ENCODE measurements at regions not wholly inside any gene's neighbourhood (a gene's known extent, or its start where the extent isn't known, plus 50 kb on each side); places are given as distances from the start of the nearest gene placed in this dataset.

DNA sequence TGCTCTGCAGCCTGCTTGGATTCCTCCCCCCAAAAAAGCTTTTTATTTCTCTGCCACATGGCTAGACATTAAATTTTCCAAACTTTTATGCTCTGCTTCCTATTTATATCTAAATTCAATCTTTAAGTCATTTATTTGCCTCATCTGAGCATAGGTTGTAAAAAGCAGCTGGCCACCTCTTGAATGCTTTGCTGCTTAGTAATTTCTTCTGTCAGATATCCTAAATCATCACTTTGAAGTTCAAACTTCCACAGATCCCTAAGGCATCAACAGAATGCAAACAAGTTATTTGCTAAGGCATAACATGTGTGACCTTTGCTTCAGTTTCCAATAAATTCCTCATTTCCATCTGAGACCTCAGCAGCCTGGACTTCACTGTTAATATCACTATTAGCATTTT lies 209.6 kb downstream of the FSCB start:
- ATAC-seq (no peak), FAIRE-seq (no peak), DNase-seq (no peak)
- H3K4me1 ChIP-seq = no peaks in the 10 kb centered on the region
- no peaks in the 10 kb centered on the region for H3K27me3 ChIP-seq
- TF ChIP-seq CTCF (IDR thresholded peaks at IDR 0.05) = no peak
- H3K27ac ChIP-seq = no peak overlapping the region
- intact Hi-C loops (cut with DNase I) = no loop called here
- H3K36me3 ChIP-seq = no peaks in the 10 kb centered on the region
- no peaks in the 10 kb centered on the region for H3K9me3 ChIP-seq
- no peak overlapping the region for H3K4me3 ChIP-seq

- WGBS, 2 donors = 69 to 85% methylated on average over 8 of the region's 8 CpGs
Observed at GRCh38 chr14:44291366-44291915, 215.6 kb downstream of the FSCB start.

GRCh38 chr14:44287858-44288257 lies 219.2 kb downstream of the FSCB start:
- Histone ChIP-seq H3K27ac (no peak overlapping the region), H3K4me3 (no peak overlapping the region), H3K9me3 (no peaks in the 10 kb centered on the region), H3K4me1 (no peaks in the 10 kb centered on the region), H3K27me3 (no peaks in the 10 kb centered on the region), H3K36me3 (no peaks in the 10 kb centered on the region)
- TF ChIP-seq CTCF (IDR thresholded peaks at IDR 0.05) = no peak
- intact Hi-C loops (cut with DNase I) = no loop called here
- no peak for FAIRE-seq
- no peak for DNase-seq
- no peak for ATAC-seq
- 84 to 90% methylated on average over 2 of the region's 2 CpGs for WGBS, 2 donors

More at GRCh38 chr14:44291366-44291915, 215.6 kb downstream of the FSCB start:
- FAIRE-seq (no peak), DNase-seq (no peak), ATAC-seq (no peak)
- H3K27me3 ChIP-seq = no peaks in the 10 kb centered on the region
- intact Hi-C loops (cut with DNase I) = no loop called here
- H3K27ac ChIP-seq = no peak overlapping the region
- no peak overlapping the region for H3K4me3 ChIP-seq
- H3K9me3 ChIP-seq = no peaks in the 10 kb centered on the region
- no peaks in the 10 kb centered on the region for H3K4me1 ChIP-seq
- no peak for TF ChIP-seq CTCF (IDR thresholded peaks at IDR 0.05)
- H3K36me3 ChIP-seq = no peaks in the 10 kb centered on the region

DNA sequence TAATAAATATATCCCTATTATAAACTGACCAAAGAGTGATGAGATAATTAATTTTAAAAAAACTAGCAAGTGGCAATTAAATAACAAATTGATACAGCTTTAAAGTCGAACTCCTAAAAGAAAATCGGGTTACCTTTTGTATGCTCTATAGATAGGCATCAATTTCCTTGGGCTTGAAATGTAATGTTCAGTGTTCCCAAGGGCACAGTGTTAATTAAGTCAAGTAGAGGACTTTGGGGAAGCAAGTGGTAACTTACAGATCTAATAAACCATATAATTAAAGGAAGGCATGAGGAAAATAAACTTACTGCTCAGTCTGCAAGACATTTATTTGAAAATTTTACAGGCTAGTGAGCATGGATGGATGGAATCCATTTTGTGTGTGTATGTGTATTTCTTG lies 220.9 kb downstream of the FSCB start:
- DNase-seq (no peak), FAIRE-seq (no peak), ATAC-seq (no peak)
- H3K36me3 ChIP-seq = no peaks in the 10 kb centered on the region
- intact Hi-C loops (cut with DNase I) = no loop called here
- no peak overlapping the region for H3K4me3 ChIP-seq
- H3K9me3 ChIP-seq = no peaks in the 10 kb centered on the region
- 51 to 54% methylated on average over 2 of the region's 2 CpGs for WGBS, 2 donors
- TF ChIP-seq CTCF (IDR thresholded peaks at IDR 0.05) = no peak
- no peaks in the 10 kb centered on the region for H3K4me1 ChIP-seq
- H3K27me3 ChIP-seq = no peaks in the 10 kb centered on the region
- no peak overlapping the region for H3K27ac ChIP-seq

DNA sequence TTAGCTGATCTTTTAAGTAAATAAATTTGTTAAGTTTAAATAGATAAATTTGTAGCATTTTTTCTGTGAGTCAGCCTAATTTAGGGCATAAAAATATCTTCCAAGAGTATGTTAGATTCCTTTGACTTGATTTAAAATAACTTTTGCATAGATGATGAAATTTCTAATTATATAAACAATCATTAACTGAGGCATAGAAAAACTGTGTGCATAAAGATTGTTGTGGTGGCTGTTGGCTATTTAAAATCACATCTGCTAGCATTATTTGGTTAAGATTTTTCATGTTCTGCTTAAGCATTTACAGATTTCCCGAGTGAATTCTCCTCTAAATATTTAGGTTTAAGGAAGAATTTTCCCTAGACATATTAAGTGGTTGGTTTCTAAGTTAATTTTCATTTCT lies 223.2 kb downstream of the FSCB start:
- no peaks in the 10 kb centered on the region for H3K4me1 ChIP-seq
- intact Hi-C loops (cut with DNase I) = no loop called here
- FAIRE-seq (no peak), DNase-seq (no peak), ATAC-seq (no peak)
- H3K36me3 ChIP-seq = no peaks in the 10 kb centered on the region
- no peaks in the 10 kb centered on the region for H3K27me3 ChIP-seq
- H3K27ac ChIP-seq = no peak overlapping the region
- H3K9me3 ChIP-seq = no peaks in the 10 kb centered on the region
- no peak overlapping the region for H3K4me3 ChIP-seq
- no peak for TF ChIP-seq CTCF (IDR thresholded peaks at IDR 0.05)
- WGBS, 2 donors = 40 to 54% methylated on average over 1 of the region's 1 CpG

Data from pancreas (tissue), 10 donors.